ENCODE measurements at regions not wholly inside any gene's neighbourhood (a gene's known extent, or its start where the extent isn't known, plus 50 kb on each side); places are given as distances from the start of the nearest gene placed in this dataset.

GRCh38 chr4:146041139-146042004, 102.7 kb upstream of the ZNF827 start:
- TF ChIP-seq CTCF (IDR thresholded peaks at IDR 0.05; ENCODE audit: insufficient read depth, low read depth, low read length) (no peak), EZH2 (IDR thresholded peaks at IDR 0.05; ENCODE audit: insufficient read depth, low read length) (no peak)
